SK-N-MC (cell line): ENCODE measurements at regions not wholly inside any gene's neighbourhood (a gene's known extent, or its start where the extent isn't known, plus 50 kb on each side); places are given as distances from the start of the nearest gene placed in this dataset.

Source experiments
- EZH2 ChIP-seq: fragments of 200-600 bp; sonication (generic); IDR thresholded peaks from one replicate; pipeline ENCODE4 v1.6.1; 2017; ENCODE audit warnings: antibody characterized with exemption
- FOXP2 ChIP-seq: optimal IDR thresholded peaks from 2 replicates; pipeline ENCODE3; 2011; ENCODE audit warnings: mild to moderate bottlenecking, moderate library complexity; ENCODE audit not compliant: insufficient read depth; ENCODE audit errors: extremely low read length, control extremely low read depth
- POLR2AphosphoS5 ChIP-seq: IDR thresholded peaks from 2 replicates; pipeline ENCODE4 v1.6.1; 2012; ENCODE audit warnings: mild to moderate bottlenecking, low read depth, low read length, borderline replicate concordance

DNA sequence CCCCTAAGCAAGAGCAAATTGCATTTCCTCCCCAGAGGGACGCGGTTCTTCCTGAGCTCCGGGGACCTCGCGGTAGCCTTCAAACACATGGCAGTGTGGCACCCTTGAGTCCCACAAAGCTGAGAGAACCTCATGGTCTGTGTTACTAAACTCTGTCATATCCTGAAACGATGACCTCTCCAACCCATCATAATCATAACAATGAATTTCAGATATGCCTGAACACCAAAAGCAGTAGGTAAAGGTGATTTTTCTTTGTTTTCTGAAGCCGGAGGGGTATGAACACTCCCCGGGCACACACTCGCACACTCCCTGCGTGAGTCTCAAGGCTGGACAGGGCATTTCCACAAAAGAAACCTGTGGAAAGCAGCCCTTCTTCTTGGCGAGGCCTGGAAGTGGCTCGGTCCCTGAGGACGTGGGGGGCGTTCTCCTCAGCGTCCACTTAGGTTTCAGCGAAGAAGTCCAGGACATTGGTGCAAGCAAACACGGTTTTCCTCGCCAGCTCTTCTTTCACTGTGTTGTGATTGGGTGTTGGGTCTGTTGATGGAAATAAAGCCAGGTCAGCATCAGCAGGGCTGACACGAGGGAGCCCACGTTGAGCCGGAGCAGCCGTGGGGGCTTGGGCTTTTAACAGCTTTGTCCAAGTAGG is 183.4 kb downstream of the ERMARD start:
- no peak for TF ChIP-seq EZH2
- no peak for TF ChIP-seq POLR2AphosphoS5
- no peak for TF ChIP-seq FOXP2
